Stimulated activated CD8-positive, alpha-beta memory T cell treated with anti-CD3 and anti-CD28 coated beads, Interleukin-2, amount 100 ng/mL, for 1 hour (primary cell): ENCODE measurements at regions not wholly inside any gene's neighbourhood (a gene's known extent, or its start where the extent isn't known, plus 50 kb on each side); places are given as distances from the start of the nearest gene placed in this dataset.
"Not testable (repeated sequence)": the region's sequence is repeated elsewhere in the genome, so short reads cannot be mapped to it uniquely, and the experiment has no call there.

Experiments used
- DNase-seq, 2 donors: peaks; one replicate each; pipeline ENCODE4 v3.0.0-alpha.2; 2020; ENCODE audit warnings: low read depth in 2 of 2

- DNase-seq = no peak
These were observed 101.3 kb downstream of the CDC42EP3 start for GRCh38 chr2:37569986-37570679.

GRCh38 chr2:37570773-37571586, 100.5 kb downstream of the CDC42EP3 start:
- DNase-seq = no peak

- no peak for DNase-seq
These were observed 99.8 kb downstream of the CDC42EP3 start for GRCh38 chr2:37571587-37572136.

GRCh38 chr2:37573451-37574388, 97.7 kb downstream of the CDC42EP3 start:
- DNase-seq = no peak

GRCh38 chr2:37575780-37576179, 95.7 kb downstream of the CDC42EP3 start:
- DNase-seq = no peak

- not testable (repeated sequence) for DNase-seq
These were observed 95.2 kb downstream of the CDC42EP3 start for GRCh38 chr2:37576194-37576593.

- DNase-seq = no peak
These were observed 94.6 kb downstream of the CDC42EP3 start for GRCh38 chr2:37576831-37577230.

- DNase-seq = no peak
These were observed 92.2 kb downstream of the CDC42EP3 start for GRCh38 chr2:37579192-37579713.

- not testable (repeated sequence) for DNase-seq
These were observed 91.5 kb downstream of the CDC42EP3 start for GRCh38 chr2:37579949-37580348.

- no peak for DNase-seq
These were observed 90.0 kb downstream of the CDC42EP3 start for GRCh38 chr2:37581433-37581832.

GRCh38 chr2:37582481-37583220, 88.8 kb downstream of the CDC42EP3 start:
- DNase-seq = no peak

- DNase-seq = no peak
These were observed 88.0 kb downstream of the CDC42EP3 start for GRCh38 chr2:37583402-37583801.

- DNase-seq = no peak
These were observed 87.6 kb downstream of the CDC42EP3 start for GRCh38 chr2:37583867-37584266.

GRCh38 chr2:37585295-37585908, 86.0 kb downstream of the CDC42EP3 start:
- DNase-seq = no peak

- peak; percentile 43 to 59 for DNase-seq
These were observed 85.3 kb downstream of the CDC42EP3 start for GRCh38 chr2:37585982-37586621.

GRCh38 chr2:37586663-37587317, 84.7 kb downstream of the CDC42EP3 start:
- no peak for DNase-seq

GRCh38 chr2:37587817-37588216, 83.6 kb downstream of the CDC42EP3 start:
- no peak for DNase-seq

- no peak for DNase-seq
These were observed 83.1 kb downstream of the CDC42EP3 start for GRCh38 chr2:37588316-37588777.

GRCh38 chr2:37589298-37589697, 82.1 kb downstream of the CDC42EP3 start:
- no peak for DNase-seq
